ENCODE measurements at regions not wholly inside any gene's neighbourhood (a gene's known extent, or its start where the extent isn't known, plus 50 kb on each side); places are given as distances from the start of the nearest gene placed in this dataset.
"Not testable (repeated sequence)": the region's sequence is repeated elsewhere in the genome, so short reads cannot be mapped to it uniquely, and the experiment has no call there.

- no peak for DNase-seq
Measured at GRCh38 chr5:15383469-15383868, 116.5 kb upstream of the FBXL7 start.

- DNase-seq: no peak
Measured at GRCh38 chr5:15383021-15383420, 117.0 kb upstream of the FBXL7 start.

- no peak for DNase-seq
Measured at GRCh38 chr5:15377573-15378340, 122.2 kb upstream of the FBXL7 start.

GRCh38 chr5:15376803-15377202, 123.2 kb upstream of the FBXL7 start:
- DNase-seq: no peak

GRCh38 chr5:15376088-15376487, 123.9 kb upstream of the FBXL7 start:
- DNase-seq: no peak

GRCh38 chr5:15375559-15375958, 124.4 kb upstream of the FBXL7 start:
- DNase-seq: no peak

GRCh38 chr5:15374886-15375285, 125.1 kb upstream of the FBXL7 start:
- no peak for DNase-seq

- DNase-seq: no peak
Measured at GRCh38 chr5:15373151-15373550, 126.8 kb upstream of the FBXL7 start.

GRCh38 chr5:15371184-15371583, 128.8 kb upstream of the FBXL7 start:
- DNase-seq: no peak

GRCh38 chr5:15368835-15369234, 131.1 kb upstream of the FBXL7 start:
- DNase-seq: no peak

GRCh38 chr5:15367489-15367888, 132.5 kb upstream of the FBXL7 start:
- DNase-seq: no peak

GRCh38 chr5:15366676-15367391, 133.1 kb upstream of the FBXL7 start:
- peak; percentile 35 for DNase-seq

GRCh38 chr5:15365070-15365469, 134.9 kb upstream of the FBXL7 start:
- DNase-seq: peak; percentile 60

- DNase-seq: no peak
Measured at GRCh38 chr5:15363601-15364000, 136.4 kb upstream of the FBXL7 start.

- not testable (repeated sequence) for DNase-seq
Measured at GRCh38 chr5:15357092-15357453, 142.9 kb upstream of the FBXL7 start.

GRCh38 chr5:15356308-15357091, 143.5 kb upstream of the FBXL7 start:
- DNase-seq: not testable (repeated sequence)

- peak; percentile 93 for DNase-seq
Measured at GRCh38 chr5:15354021-15354420, 146.0 kb upstream of the FBXL7 start.

GRCh38 chr5:15353086-15353645, 146.8 kb upstream of the FBXL7 start:
- DNase-seq: no peak

GRCh38 chr5:15350614-15351013, 149.4 kb upstream of the FBXL7 start:
- no peak for DNase-seq

- DNase-seq: no peak
Measured at GRCh38 chr5:15346738-15347137, 153.2 kb upstream of the FBXL7 start.

GRCh38 chr5:15344954-15345353, 155.0 kb upstream of the FBXL7 start:
- DNase-seq: no peak

- DNase-seq: no peak
Measured at GRCh38 chr5:15338546-15338945, 161.4 kb upstream of the FBXL7 start.

All from fibroblast of skin of abdomen (primary cell).